NCI-H146 (cell line): ENCODE measurements at regions not wholly inside any gene's neighbourhood (a gene's known extent, or its start where the extent isn't known, plus 50 kb on each side); places are given as distances from the start of the nearest gene placed in this dataset.

Experiments
- DNase-seq: peaks from one replicate; lab custom pipeline; 2025; lab: John Stamatoyannopoulos, UW

- no peak for DNase-seq
These were observed 362.1 kb downstream of the EFNB2 start for GRCh38 chr13:106173346-106173745.

GRCh38 chr13:106172176-106172905 lies 363.1 kb downstream of the EFNB2 start:
- no peak for DNase-seq

- DNase-seq, result no peak
These were observed 372.0 kb downstream of the EFNB2 start for GRCh38 chr13:106163426-106163825.

GRCh38 chr13:106161146-106161545 lies 374.3 kb downstream of the EFNB2 start:
- no peak for DNase-seq

GRCh38 chr13:106159295-106160195 lies 375.9 kb downstream of the EFNB2 start:
- no peak for DNase-seq

GRCh38 chr13:106156468-106156867 lies 379.0 kb downstream of the EFNB2 start:
- no peak for DNase-seq

- DNase-seq, result no peak
These were observed 380.1 kb downstream of the EFNB2 start for GRCh38 chr13:106155411-106155810.

- no peak for DNase-seq
These were observed 381.6 kb downstream of the EFNB2 start for GRCh38 chr13:106153876-106154275.

GRCh38 chr13:106153041-106153440 lies 382.4 kb downstream of the EFNB2 start:
- DNase-seq, result no peak

GRCh38 chr13:106152047-106152446 lies 383.4 kb downstream of the EFNB2 start:
- DNase-seq, result no peak

GRCh38 chr13:106151056-106151699 lies 384.3 kb downstream of the EFNB2 start:
- DNase-seq, result no peak

GRCh38 chr13:106145997-106146864 lies 389.2 kb downstream of the EFNB2 start:
- DNase-seq, result no peak

- no peak for DNase-seq
These were observed 390.4 kb downstream of the EFNB2 start for GRCh38 chr13:106145070-106145469.

GRCh38 chr13:106143930-106144709 lies 391.3 kb downstream of the EFNB2 start:
- DNase-seq, result no peak

- DNase-seq, result no peak
These were observed 392.1 kb downstream of the EFNB2 start for GRCh38 chr13:106143392-106143791.

GRCh38 chr13:106140476-106140875 lies 395.0 kb downstream of the EFNB2 start:
- no peak for DNase-seq

- no peak for DNase-seq
These were observed 395.5 kb downstream of the EFNB2 start for GRCh38 chr13:106139942-106140341.

- DNase-seq, result no peak
These were observed 396.1 kb downstream of the EFNB2 start for GRCh38 chr13:106139377-106139776.

GRCh38 chr13:106138620-106139019 lies 396.8 kb downstream of the EFNB2 start:
- DNase-seq, result no peak

GRCh38 chr13:106133025-106133424 lies 402.4 kb downstream of the EFNB2 start:
- no peak for DNase-seq

GRCh38 chr13:106132216-106132615 lies 403.2 kb downstream of the EFNB2 start:
- no peak for DNase-seq
